K562 (cell line): ENCODE measurements at regions not wholly inside any gene's neighbourhood (a gene's known extent, or its start where the extent isn't known, plus 50 kb on each side); places are given as distances from the start of the nearest gene placed in this dataset.

ENCODE experiments used
- ATAC-seq: fragments of 200-7000 bp; cut with Tn5 transposase; 3 replicates; pipeline ENCODE4 v1.9.1; 2020; ENCODE audit warnings: moderate library complexity
- BruUV-seq: library from RNA; stranded (reverse); fragments of 400-500 nt; replicated peaks from 2 replicates; lab custom pipeline; 2021; lab: Mats Ljungman, UMichigan
- CTCF ChIA-PET: fragments of 300-600 bp; formaldehyde crosslinking; extraction: SDS; loops from one replicate; lab custom pipeline; 2021; ENCODE audit warnings: low intra/inter-chr PET ratio; lab: Yijun Ruan, JAX
- POLR2A ChIA-PET: fragments of 300-600, 350-650 bp; sonication (Branson Sonifier 250); formaldehyde crosslinking; extraction: SDS; loops from one replicate; lab custom pipeline; 2021; ENCODE audit warnings: antibody characterized with exemption, inconsistent platforms; lab: Yijun Ruan, JAX
- DNase-seq, 4 experiments: peaks; one replicate each; pipeline versions ENCODE4 v3.0.0 to v3.0.0-alpha.2; 2011 to 2018; ENCODE audit warnings: low spot score in 3 of 4, mixed read lengths in 3 of 4; ENCODE audit errors: extremely low read depth in 1 of 4
- FAIRE-seq: peaks from 2 replicates; lab custom pipeline; 2011; peaks lifted over from hg19 to GRCh38; lab: Jason Lieb, UNC
- H2AFZ ChIP-seq: 2 replicates; pipeline ENCODE4 v1.6.0; 2011; ENCODE audit warnings: low read depth, low read length, control low read depth, inconsistent platforms
- H3K27ac ChIP-seq: fragments of 200-600 bp; 3 replicates; pipeline ENCODE4 v1.8.0; 2011; ENCODE audit warnings: low read depth, mild to moderate bottlenecking, control low read depth, inconsistent platforms, low read length, moderate library complexity, mixed read lengths; ENCODE audit errors: extremely low read depth
- H3K27me3 ChIP-seq, 2 experiments: fragments of 300-600 bp in 1 of 2; 2 replicates in 1 of 2; 3 replicates in 1 of 2; pipeline versions ENCODE4 v1.6.0 to v1.8.0; 2011; ENCODE audit warnings: inconsistent platforms in 2 of 2, low read length in 2 of 2, mild to moderate bottlenecking in 1 of 2, mixed read lengths in 1 of 2, moderate library complexity in 1 of 2; ENCODE audit not compliant: control insufficient read depth in 2 of 2, insufficient read depth in 2 of 2
- H3K36me3 ChIP-seq: fragments of 300-600 bp; 3 replicates; pipeline ENCODE4 v1.8.0; 2011; ENCODE audit warnings: mild to moderate bottlenecking, low read length, inconsistent platforms; ENCODE audit not compliant: control insufficient read depth, insufficient read depth
- H3K4me1 ChIP-seq, 2 experiments: fragments of 200-600 bp in 1 of 2; replicated peaks in 1 of 2; 2 replicates in 1 of 2; 3 replicates in 1 of 2; pipeline versions ENCODE4 v1.5.1 to v1.8.0; 2011; ENCODE audit warnings: inconsistent platforms in 2 of 2, low read length in 2 of 2, mild to moderate bottlenecking in 1 of 2, mixed read lengths in 1 of 2, moderate library complexity in 1 of 2; ENCODE audit not compliant: control insufficient read depth in 2 of 2, insufficient read depth in 2 of 2
- H3K4me2 ChIP-seq: 2 replicates; pipeline ENCODE4 v1.6.1; 2011; ENCODE audit warnings: low read length, control low read depth, inconsistent platforms, mixed read lengths; ENCODE audit not compliant: insufficient read depth
- H3K4me3 ChIP-seq: fragments of 200-600 bp; sonication (generic), shearing (Covaris generic); 2 replicates; pipeline ENCODE4 v1.5.1; 2016; ENCODE audit warnings: control low read depth, inconsistent platforms
- H3K79me2 ChIP-seq: fragments of 200-600 bp; 3 replicates; pipeline ENCODE4 v1.8.0; 2011; ENCODE audit warnings: low read length, inconsistent platforms; ENCODE audit not compliant: control insufficient read depth, insufficient read depth
- H3K9ac ChIP-seq, 2 experiments: 2 replicates each; pipeline versions ENCODE4 v1.6.0 to v1.6.1; 2011; ENCODE audit warnings: low read depth in 2 of 2, low read length in 2 of 2, control low read depth in 1 of 2, inconsistent platforms in 1 of 2, mild to moderate bottlenecking in 1 of 2, mixed read lengths in 1 of 2; ENCODE audit not compliant: insufficient read depth in 1 of 2
- H3K9me1 ChIP-seq: one replicate; pipeline ENCODE4 v1.6.0; 2011; ENCODE audit warnings: inconsistent platforms, mild to moderate bottlenecking, low read length, moderate library complexity; ENCODE audit not compliant: control insufficient read depth, insufficient read depth
- H3K9me3 ChIP-seq: replicated peaks from 2 replicates; pipeline ENCODE4 v1.5.1; 2011; ENCODE audit warnings: low read depth, low read length, inconsistent platforms; ENCODE audit not compliant: control insufficient read depth, insufficient read depth
- H4K20me1 ChIP-seq: replicated peaks from 2 replicates; pipeline ENCODE4 v1.6.1; 2011; ENCODE audit warnings: low read length, inconsistent platforms, mixed read lengths; ENCODE audit not compliant: control insufficient read depth, insufficient read depth
- BRF1 ChIP-seq: IDR thresholded peaks from 3 replicates; pipeline ENCODE4 v1.6.1; 2011; ENCODE audit warnings: borderline replicate concordance, mild to moderate bottlenecking; ENCODE audit not compliant: insufficient read length; ENCODE audit errors: extremely low read depth
- DEAF1 ChIP-seq: fragments of 450-650 bp; formaldehyde crosslinking; IDR thresholded peaks from 2 replicates; pipeline ENCODE4 v1.4.0; 2020; ENCODE audit warnings: mild to moderate bottlenecking, moderate library complexity
- ELF1 ChIP-seq: fragments of 200-800 bp; sonication (Bioruptor generic); IDR thresholded peaks from 2 replicates; pipeline ENCODE4 v1.6.1; 2016; ENCODE audit warnings: missing genetic modification characterization, missing compliant biosample characterization
- FOXP1 ChIP-seq: sonication (generic); formaldehyde crosslinking; IDR thresholded peaks from 2 replicates; pipeline ENCODE4 v1.8.0; 2022; ENCODE audit warnings: mild to moderate bottlenecking, missing genetic modification reagents
- NCOR1 ChIP-seq: fragments of 450-650 bp; IDR thresholded peaks from 2 replicates; pipeline ENCODE4 v1.6.1; 2016; ENCODE audit warnings: mild to moderate bottlenecking, moderate library complexity
- PBX2 ChIP-seq, 2 experiments: IDR thresholded peaks in 1 of 2; conservative IDR thresholded peaks in 1 of 2; 2 replicates each; pipeline ENCODE4 v1.6.1; 2016; ENCODE audit warnings: low read depth in 2 of 2, mild to moderate bottlenecking in 1 of 2, missing compliant biosample characterization in 1 of 2, missing genetic modification characterization in 1 of 2, moderate library complexity in 1 of 2
- PKNOX1 ChIP-seq: fragments of 450-650 bp; IDR thresholded peaks from 2 replicates; pipeline ENCODE4 v1.6.1; 2016
- RHOXF2B ChIP-seq: fragments of 250-450 bp; sonication (Bioruptor Pico); conservative IDR thresholded peaks from 2 replicates; pipeline ENCODE4 v1.5.1; 2021
- U2AF1 ChIP-seq: fragments of 200-400 bp; formaldehyde crosslinking; optimal IDR thresholded peaks from 2 replicates; pipeline ENCODE3; 2017; ENCODE audit warnings: mild to moderate bottlenecking, low read depth, low read length, moderate library complexity
- ZC3H8 ChIP-seq: fragments of 450-650 bp; IDR thresholded peaks from 2 replicates; pipeline ENCODE4 v1.6.1; 2017
- ZNF436 ChIP-seq: fragments of 250-450, 450-650 bp; sonication (Bioruptor Pico); formaldehyde crosslinking; IDR thresholded peaks from 2 replicates; pipeline ENCODE4 v1.7.0; 2020; ENCODE audit warnings: mild to moderate bottlenecking
- WGBS: fragments of 100-300 bp; shearing (Covaris generic); methylation state at CpG from one replicate; pipeline ENCODE4 v1.1.6; 2016; ENCODE audit warnings: low coverage, mixed read lengths; ENCODE audit not compliant: insufficient coverage; ENCODE audit errors: missing lambda C conversion rate; 5-methylcytosine and 5-hydroxymethylcytosine counted together
- in situ Hi-C: fragments of 300-500 bp; cut with MboI; formaldehyde crosslinking; loops from 4 replicates; pipeline ENCODE4 v1.15.0; 2018; ENCODE audit warnings: inconsistent platforms, mixed read lengths
- intact Hi-C: fragments of 100-400 bp; cut with micrococcal nuclease; formaldehyde crosslinking; loops from 2 replicates; pipeline ENCODE4 v1.14.2; 2022

- no peak for TF ChIP-seq ELF1 (tag)
Observed at GRCh38 chr6:71524201-71524600, 235.6 kb downstream of the OGFRL1 start (continued).

- ChIA-PET CTCF (no interaction called here), POLR2A (no interaction called here)
- Histone ChIP-seq H3K36me3 (no peaks in the 10 kb centered on the region), H3K4me3 (no peak overlapping the region), H3K79me2 (no peaks in the 10 kb centered on the region), H3K9ac (no peak overlapping the region), H4K20me1 (no peaks in the 10 kb centered on the region), H3K27me3 (no peaks in the 10 kb centered on the region; a peak in 1 of 5 replicates), H3K4me1 (no peaks in the 10 kb centered on the region), H3K4me2 (no peak overlapping the region), H2AFZ (no peak overlapping the region), H3K27ac (no peak overlapping the region), H3K9me3 (no peaks in the 10 kb centered on the region), H3K9me1 (no peaks in the 10 kb centered on the region)
- ATAC-seq, result no peak
- FAIRE-seq, result no peak
- BruUV-seq, result no TSS peak
- in situ Hi-C loops, result loop anchor here (25.0 kb wide), 1 partner anchor 559 kb away; no protein-coding TSS in a partner anchor
- intact Hi-C loops, result no loop called here
- no peak for TF ChIP-seq RHOXF2B (CRISPR knock-in tag)
- TF ChIP-seq FOXP1 (CRISPR knock-in tag), result no peak
- no peak for TF ChIP-seq PBX2 (CRISPR knock-in tag; IDR thresholded peaks at IDR 0.05; ENCODE audit: low read depth)
- TF ChIP-seq PBX2 (tag; conservative IDR thresholded peaks at IDR 0.05; ENCODE audit: low read depth), result no peak
- TF ChIP-seq ZC3H8, result no peak
- no peak for TF ChIP-seq PKNOX1
- TF ChIP-seq U2AF1, result no peak
- no peak for TF ChIP-seq ZNF436 (CRISPR knock-in tag)
- no peak for TF ChIP-seq NCOR1
- no peak for TF ChIP-seq BRF1
- no peak for TF ChIP-seq DEAF1 (CRISPR knock-in tag)
- WGBS, result 6% methylated on average over 1 of the region's 1 CpG
- no peak for DNase-seq
Observed at GRCh38 chr6:71527886-71528285, 239.3 kb downstream of the OGFRL1 start.
